MG63 (cell line): ENCODE measurements at regions not wholly inside any gene's neighbourhood (a gene's known extent, or its start where the extent isn't known, plus 50 kb on each side); places are given as distances from the start of the nearest gene placed in this dataset.

Experiments used
- DNase-seq: peaks from one replicate; pipeline ENCODE4 v3.0.0-alpha.2; 2020
- H3K27me3 ChIP-seq: fragments of 250-450 bp; sonication (Bioruptor Pico); 2 replicates; pipeline ENCODE4 v1.5.1; 2020; ENCODE audit warnings: mild to moderate bottlenecking, moderate library complexity
- H3K36me3 ChIP-seq: fragments of 250-450 bp; sonication (Bioruptor Pico); 2 replicates; pipeline ENCODE4 v1.5.1; 2020; ENCODE audit warnings: mild to moderate bottlenecking, moderate library complexity
- H3K4me3 ChIP-seq: fragments of 250-450 bp; sonication (Bioruptor Pico); 2 replicates; pipeline ENCODE4 v1.5.1; 2020; ENCODE audit warnings: mild to moderate bottlenecking, moderate library complexity
- H3K9me3 ChIP-seq: fragments of 250-450 bp; sonication (Bioruptor Pico); 2 replicates; pipeline ENCODE4 v1.5.1; 2020; ENCODE audit warnings: mild to moderate bottlenecking, moderate library complexity

DNA sequence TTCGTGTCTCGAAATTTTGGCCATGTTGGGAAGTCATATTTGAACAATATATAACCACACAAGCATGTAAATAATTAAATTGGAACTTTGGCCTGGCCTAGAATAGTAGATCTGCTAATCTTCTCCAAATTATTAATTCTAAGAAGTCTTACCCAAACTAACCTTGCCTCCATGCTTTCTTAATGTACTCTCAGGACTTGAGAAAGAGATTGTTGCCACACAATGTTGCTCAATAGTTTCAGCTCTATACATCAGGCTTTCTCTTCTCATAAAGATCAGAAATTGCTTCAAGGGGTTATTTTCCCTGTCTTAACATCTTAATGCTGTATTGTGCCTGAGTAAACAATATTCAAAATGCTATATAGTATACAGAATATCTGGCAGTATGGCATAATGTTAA, 202.7 kb upstream of the LRIG1 start:
- H3K27me3 ChIP-seq = no peaks in the 10 kb centered on the region
- H3K36me3 ChIP-seq = no peaks in the 10 kb centered on the region
- no peak for DNase-seq

DNA sequence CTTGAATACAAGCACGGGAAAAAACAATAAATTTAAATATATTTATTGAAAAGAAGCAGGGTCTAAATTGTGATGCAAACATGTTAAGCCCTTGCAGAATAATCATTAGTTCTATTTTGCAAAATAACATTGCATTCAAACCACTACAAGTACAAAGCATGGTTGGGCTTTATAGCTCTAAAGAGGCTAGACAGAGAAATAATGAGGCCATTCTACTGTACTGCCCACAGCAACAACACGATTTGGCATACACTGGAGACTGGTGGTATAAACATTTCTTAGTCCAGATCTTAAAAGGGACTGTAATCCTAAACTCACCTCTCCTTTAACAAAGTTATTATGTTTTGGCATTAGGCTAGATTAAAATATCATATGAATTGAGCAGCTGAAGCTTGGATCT, 204.3 kb upstream of the LRIG1 start:
- no peaks in the 10 kb centered on the region for H3K27me3 ChIP-seq
- no peak overlapping the region for H3K4me3 ChIP-seq
- no peaks in the 10 kb centered on the region for H3K9me3 ChIP-seq
- H3K36me3 ChIP-seq = no peaks in the 10 kb centered on the region
- no peak for DNase-seq

More for the DNA sequence above, 202.7 kb upstream of the LRIG1 start:
- no peak overlapping the region for H3K4me3 ChIP-seq
- no peaks in the 10 kb centered on the region for H3K9me3 ChIP-seq

DNA sequence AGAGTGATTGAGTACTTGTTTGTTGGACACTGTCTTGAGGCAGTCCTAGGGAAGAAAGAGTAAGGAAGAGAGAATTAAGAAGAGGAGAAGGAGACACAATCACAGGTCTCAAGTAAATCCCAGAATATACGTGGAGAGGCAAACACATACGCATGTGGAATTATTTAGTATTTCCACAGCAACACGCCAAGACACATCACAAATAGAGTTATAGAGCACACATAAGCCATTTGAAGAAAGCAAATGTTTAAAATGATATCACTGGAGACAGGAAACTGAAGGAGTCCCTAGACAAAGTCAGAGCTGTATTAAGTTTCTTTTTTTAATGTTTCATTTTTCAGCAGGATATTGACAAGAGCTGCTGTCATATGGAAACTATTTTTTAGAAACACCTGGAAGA, 206.1 kb upstream of the LRIG1 start:
- no peak for DNase-seq
- Histone ChIP-seq H3K27me3 (no peaks in the 10 kb centered on the region), H3K36me3 (no peaks in the 10 kb centered on the region), H3K9me3 (no peaks in the 10 kb centered on the region), H3K4me3 (no peak overlapping the region)

DNA sequence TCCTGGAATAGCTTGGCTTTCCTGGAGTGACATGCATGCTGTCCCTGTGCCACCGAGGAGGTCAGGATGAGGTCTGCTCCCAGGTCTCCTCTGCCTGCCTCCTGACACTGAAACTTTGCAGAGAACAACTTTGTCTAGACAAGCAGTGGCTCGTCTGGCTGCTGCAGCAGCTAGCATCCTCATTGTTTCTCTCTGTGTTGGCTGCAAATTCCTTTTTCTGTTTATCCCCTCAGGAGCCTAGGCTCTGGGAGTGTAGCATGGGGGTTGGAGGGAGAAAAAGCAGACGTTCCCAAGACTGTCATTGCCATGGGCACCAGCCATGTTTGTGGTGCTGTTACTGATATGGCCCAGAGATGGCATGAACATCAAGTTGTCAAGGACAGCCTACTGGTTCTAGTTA, 208.7 kb upstream of the LRIG1 start:
- DNase-seq = no peak

DNA sequence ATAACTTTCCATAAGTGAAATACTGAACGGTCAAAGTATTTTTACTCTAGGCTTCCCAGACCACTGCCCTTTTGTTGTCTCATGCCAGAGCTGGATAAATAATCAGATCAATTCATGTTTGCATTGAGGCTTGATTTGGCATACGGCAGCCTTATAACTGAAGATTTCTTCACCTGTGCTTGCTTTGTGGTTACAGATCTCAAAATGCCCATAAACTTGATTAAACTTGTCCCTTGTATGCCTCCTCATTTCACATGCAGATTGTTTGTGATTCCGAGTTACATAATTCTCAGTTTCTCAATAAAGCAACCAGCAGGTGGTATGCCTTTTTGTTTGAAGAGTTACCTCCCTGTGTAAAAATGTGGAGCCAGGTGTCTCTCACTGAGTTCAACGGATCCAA, 211.4 kb upstream of the LRIG1 start:
- no peaks in the 10 kb centered on the region for H3K36me3 ChIP-seq
- no peak for DNase-seq
- no peaks in the 10 kb centered on the region for H3K27me3 ChIP-seq
- no peaks in the 10 kb centered on the region for H3K9me3 ChIP-seq
- H3K4me3 ChIP-seq = no peak overlapping the region

More for the DNA sequence above, 208.7 kb upstream of the LRIG1 start:
- Histone ChIP-seq H3K27me3 (no peaks in the 10 kb centered on the region), H3K4me3 (no peak overlapping the region), H3K36me3 (no peaks in the 10 kb centered on the region), H3K9me3 (no peaks in the 10 kb centered on the region)

DNA sequence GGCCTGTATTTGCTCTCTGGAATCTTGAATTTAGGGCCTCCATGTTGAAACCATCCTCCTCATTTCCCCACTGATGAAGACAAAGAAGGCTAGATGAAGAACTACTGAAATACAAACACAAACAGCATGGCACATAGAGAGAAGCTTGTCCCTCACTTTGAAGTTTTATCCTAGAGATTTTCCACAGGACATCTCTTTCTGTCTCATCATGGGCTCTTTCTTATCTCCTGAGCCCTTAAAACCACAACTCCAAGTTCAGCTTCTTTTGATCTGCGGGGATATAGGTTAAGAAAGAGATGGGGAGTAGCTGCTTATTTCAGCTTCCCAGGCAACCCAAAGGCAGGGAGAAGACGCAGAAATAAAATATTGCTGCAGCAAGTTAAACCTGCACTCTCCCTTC, 213.1 kb upstream of the LRIG1 start:
- Histone ChIP-seq H3K36me3 (no peaks in the 10 kb centered on the region), H3K9me3 (no peaks in the 10 kb centered on the region), H3K27me3 (no peaks in the 10 kb centered on the region), H3K4me3 (no peak overlapping the region)
- DNase-seq = no peak

DNA sequence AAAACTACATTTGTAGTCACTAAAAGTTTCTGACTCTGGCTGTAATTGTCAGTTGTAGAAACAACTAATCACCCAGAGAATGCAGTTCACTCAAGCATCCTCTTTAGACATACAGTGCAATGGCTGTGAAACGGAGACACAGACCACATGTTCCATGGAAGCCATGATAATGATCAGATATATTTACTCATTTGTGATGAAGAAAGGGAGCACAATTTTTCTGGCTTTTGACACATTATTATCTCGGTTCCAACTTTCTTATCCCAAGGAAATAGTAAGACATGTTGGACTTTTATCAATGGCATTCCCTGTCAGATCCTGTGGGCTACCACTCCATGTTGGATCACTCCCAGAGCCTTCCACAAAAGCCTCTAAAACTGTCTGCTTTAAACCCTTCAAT, 215.0 kb upstream of the LRIG1 start:
- Histone ChIP-seq H3K9me3 (no peaks in the 10 kb centered on the region), H3K36me3 (no peaks in the 10 kb centered on the region), H3K27me3 (no peaks in the 10 kb centered on the region), H3K4me3 (no peak overlapping the region)
- no peak for DNase-seq

DNA sequence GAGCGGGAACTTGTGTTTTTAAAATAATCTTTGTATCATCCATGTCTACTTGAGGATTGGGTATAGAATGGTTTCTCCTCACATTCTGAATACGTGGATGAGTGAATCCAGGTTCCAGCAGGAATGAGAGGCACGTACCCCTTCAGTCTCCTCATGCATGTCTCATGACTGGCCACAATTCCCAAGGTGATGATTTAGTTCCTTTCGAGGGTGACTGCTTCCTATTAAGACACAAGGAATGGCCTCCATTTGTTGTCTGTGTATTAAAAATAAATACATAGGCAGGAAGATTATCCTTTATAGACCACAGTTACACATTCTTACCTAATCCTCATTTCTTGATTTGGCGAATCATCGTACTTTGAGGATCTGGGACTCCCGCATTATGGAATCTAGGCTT, 217.0 kb upstream of the LRIG1 start:
- no peak for DNase-seq
- H3K36me3 ChIP-seq = no peaks in the 10 kb centered on the region
- H3K4me3 ChIP-seq = no peak overlapping the region
- H3K9me3 ChIP-seq = no peaks in the 10 kb centered on the region
- no peaks in the 10 kb centered on the region for H3K27me3 ChIP-seq

DNA sequence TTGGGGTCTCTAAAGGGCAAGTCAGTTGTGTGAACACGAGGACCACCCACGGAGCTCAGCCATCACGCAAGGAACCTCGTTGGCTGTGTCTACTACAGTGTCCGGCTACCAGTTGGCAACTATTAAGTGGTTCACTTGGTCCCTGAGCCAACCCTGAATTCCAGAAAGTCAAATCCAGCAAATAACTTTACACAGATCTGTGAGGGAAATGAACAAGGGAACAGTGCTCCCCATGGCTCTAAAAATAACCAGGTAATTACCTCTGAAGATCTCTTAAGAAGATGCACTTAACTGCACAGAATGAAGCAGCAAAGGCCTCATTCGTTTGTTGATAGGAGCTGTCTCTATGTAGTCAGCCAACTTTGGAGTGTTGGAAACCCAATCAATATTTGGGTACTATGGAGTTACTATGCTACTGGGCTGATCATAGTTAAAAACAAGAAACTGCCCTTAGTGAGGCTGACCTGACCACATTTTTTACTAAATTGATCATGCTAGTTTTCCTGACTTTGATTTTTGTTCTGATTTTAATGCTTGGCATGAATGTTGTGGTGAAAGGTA, 219.1 kb upstream of the LRIG1 start:
- Histone ChIP-seq H3K9me3 (no peaks in the 10 kb centered on the region), H3K36me3 (no peaks in the 10 kb centered on the region), H3K4me3 (no peak overlapping the region), H3K27me3 (no peaks in the 10 kb centered on the region)
- DNase-seq = no peak

DNA sequence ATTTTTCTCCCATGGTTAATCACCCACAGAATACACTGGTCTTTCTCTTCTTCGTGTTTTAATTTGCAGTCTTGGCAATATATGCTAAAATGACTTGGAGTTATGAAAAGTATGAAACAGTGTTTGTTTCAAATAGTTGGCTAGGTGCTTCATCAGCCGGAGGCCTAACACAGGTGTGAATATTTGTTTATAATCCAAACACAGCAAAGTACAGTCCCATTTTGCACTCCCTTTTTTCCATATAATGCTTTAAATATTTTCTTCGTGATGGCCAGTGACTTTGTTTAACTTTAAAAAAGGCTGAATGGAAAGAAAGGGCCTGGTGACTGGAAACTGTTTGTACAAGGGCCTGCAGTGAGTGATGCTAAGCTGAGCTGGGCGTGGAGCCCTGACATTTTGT, 219.7 kb upstream of the LRIG1 start:
- Histone ChIP-seq H3K27me3 (no peaks in the 10 kb centered on the region), H3K4me3 (no peak overlapping the region), H3K36me3 (no peaks in the 10 kb centered on the region), H3K9me3 (no peaks in the 10 kb centered on the region)
- no peak for DNase-seq

DNA sequence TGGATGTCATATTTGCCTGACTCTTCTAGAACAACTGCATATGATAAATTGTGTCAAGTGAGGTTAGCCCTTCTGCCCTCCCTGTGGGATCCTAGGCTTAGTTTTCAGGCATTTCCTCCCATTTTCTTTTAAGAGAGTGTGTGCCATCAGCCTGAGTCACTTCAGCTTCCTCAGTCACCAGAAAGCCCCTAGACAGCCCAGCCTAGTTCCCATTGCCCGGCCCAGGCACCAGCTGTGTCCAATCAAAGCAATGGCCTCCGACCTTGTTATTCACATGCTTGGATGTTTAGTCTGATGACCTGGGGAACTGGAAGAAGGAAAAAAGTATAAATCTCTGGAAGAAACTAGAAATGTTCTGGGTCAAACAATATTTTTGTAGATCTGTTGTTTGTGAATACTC, 221.9 kb upstream of the LRIG1 start:
- Histone ChIP-seq H3K27me3 (no peaks in the 10 kb centered on the region), H3K36me3 (no peaks in the 10 kb centered on the region), H3K9me3 (no peaks in the 10 kb centered on the region), H3K4me3 (no peak overlapping the region)
- DNase-seq = peak; percentile 60

DNA sequence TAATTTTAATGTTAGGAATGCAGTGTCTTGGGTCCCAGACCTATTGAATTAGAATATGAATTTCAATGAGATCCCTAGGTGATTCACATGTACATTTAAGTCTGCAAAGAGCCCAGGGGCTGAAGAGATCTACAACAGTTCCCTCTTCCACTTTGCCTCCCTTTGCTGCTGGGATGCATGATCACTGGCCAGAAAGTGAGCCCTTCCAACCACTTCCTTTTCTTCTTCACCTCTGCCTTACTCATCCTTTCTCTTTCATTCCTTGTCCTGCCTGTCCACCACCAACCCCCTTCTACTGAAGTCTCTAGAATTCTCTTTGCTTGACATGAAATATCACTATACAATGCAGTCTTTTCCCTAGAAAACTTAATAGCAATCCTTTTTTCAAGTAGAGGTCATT, 222.4 kb upstream of the LRIG1 start:
- H3K4me3 ChIP-seq = no peak overlapping the region
- no peak for DNase-seq
- no peaks in the 10 kb centered on the region for H3K36me3 ChIP-seq
- no peaks in the 10 kb centered on the region for H3K9me3 ChIP-seq
- H3K27me3 ChIP-seq = no peaks in the 10 kb centered on the region

DNA sequence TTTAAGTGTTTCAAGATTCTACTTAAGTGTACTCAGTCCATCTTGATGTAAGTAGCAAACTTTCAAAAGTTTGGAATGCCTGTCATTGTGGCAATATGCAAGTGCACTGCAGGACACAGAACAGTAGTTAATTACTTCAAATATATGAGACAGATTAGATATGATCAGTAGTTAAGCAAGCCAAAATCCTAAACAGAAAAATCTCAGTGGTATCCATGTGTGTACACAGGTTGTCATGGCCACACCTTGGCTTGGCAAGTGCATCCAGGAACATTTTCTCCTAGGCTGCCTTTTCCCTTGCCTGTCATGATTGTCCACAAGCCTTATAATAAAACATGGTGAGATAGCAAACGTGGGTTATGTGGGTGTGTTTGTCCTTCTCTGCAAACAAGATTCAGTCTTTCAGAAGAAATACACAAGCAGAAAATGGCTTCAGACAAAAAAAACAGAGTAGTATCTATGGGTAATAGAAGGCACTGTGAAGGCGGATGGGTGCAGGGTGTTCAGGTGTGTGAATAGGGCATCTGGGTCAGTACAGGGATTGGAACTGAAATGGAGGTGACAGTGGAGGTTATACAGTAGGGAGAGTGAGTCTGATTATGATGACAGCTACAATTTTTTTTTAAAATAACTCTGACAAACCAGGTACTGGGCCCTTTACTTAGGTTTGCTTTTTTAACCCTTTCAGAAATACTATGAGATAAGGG, 229.0 kb upstream of the LRIG1 start:
- no peak for DNase-seq
- no peak overlapping the region for H3K4me3 ChIP-seq
- H3K27me3 ChIP-seq = no peaks in the 10 kb centered on the region
- no peaks in the 10 kb centered on the region for H3K9me3 ChIP-seq
- H3K36me3 ChIP-seq = no peaks in the 10 kb centered on the region

DNA sequence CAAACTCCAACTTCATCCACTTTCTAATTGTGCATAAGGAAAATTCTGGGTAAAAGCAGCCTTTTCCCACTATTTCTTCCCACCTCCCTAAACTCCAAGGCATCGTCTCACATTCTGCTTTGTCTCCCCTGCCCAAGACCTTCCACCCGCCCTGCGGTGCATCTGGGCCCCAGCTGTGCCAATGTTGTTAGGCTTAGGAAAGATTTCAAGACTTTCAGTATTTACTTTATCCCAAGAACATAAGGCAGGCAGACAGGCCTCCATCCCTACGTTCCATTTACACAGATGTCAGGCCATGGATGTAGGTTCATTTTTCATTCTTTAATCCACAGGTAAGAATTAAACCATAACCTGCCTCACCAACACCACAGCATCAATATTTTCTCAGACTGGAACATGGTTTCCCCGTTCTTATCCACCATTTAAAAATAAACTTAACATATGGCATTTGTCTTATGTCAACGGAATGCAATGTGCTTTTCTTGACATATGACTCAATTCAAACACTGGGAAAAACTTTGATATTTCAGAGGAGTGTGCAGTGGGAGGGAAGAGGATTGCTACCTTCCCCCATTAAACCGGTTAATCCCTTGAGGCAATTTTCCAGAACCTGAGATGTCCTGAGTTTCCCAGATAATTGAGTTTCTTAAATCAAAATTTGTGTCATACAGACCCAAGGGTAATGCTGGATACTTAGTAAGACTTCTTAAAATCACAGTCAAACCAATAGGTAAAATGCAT, 238.0 kb upstream of the LRIG1 start:
- no peaks in the 10 kb centered on the region for H3K36me3 ChIP-seq
- DNase-seq = no peak
- no peaks in the 10 kb centered on the region for H3K9me3 ChIP-seq
- no peak overlapping the region for H3K4me3 ChIP-seq
- no peaks in the 10 kb centered on the region for H3K27me3 ChIP-seq

DNA sequence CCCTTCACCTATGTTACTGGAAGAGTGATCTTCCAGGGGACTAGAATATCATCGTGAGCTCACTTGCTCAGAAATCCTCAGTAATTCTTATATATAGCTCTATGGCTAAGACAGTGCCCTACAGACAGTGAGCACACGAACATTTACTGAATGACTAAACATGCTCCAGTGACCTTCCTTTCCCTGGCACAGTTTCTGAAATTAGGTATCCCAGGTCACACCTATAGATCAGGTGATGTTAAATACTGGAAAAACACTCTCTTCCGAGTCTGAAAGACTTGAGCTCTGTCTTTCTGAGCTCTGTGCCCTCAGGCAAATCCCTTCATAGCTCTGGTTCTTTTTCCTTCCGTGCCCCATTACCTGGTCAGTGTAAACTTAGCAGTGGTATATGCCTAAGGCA, 239.4 kb upstream of the LRIG1 start:
- no peaks in the 10 kb centered on the region for H3K36me3 ChIP-seq
- H3K27me3 ChIP-seq = no peaks in the 10 kb centered on the region
- no peaks in the 10 kb centered on the region for H3K9me3 ChIP-seq

DNA sequence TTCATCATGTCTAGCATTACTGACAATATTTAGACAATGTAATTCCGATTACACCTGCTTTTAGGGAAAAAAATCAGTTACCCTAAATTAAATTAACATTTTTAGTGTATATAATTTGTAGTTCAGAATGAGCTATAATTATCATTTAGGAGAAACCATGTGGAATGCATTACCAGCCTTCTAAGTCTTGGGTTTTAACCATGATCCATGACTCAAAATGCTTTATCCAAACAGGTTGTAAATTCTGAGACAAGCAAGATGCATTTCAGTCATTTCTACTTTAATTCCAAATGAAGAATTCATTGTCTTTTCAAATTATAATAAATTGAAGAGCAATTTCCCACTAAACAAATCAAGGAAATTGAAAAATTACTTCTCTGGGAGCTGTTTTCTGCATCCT, 243.7 kb upstream of the LRIG1 start:
- Histone ChIP-seq H3K9me3 (no peaks in the 10 kb centered on the region), H3K36me3 (no peaks in the 10 kb centered on the region), H3K4me3 (no peak overlapping the region), H3K27me3 (no peaks in the 10 kb centered on the region)
- DNase-seq = no peak

More for the DNA sequence above, 239.4 kb upstream of the LRIG1 start:
- no peak overlapping the region for H3K4me3 ChIP-seq
- DNase-seq = no peak

DNA sequence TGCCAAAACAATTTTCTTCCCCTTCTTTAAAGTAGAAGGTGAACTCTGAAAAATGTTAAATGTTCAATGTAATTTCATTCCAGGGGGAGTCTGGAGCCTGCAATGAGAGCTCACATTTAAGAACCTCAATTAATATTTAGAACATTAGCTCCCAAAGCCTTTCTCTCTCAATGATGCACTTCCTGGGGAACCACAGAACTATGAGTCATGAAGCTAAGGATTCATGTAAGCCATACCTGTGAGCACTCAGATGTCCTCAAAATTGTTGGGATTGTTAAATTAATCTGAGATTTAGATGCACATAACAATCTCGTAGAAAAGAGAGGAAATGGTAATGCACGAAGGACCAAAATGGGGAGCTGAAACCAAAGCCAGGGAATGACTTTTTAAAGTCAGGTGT, 244.2 kb upstream of the LRIG1 start:
- Histone ChIP-seq H3K9me3 (no peaks in the 10 kb centered on the region), H3K27me3 (no peaks in the 10 kb centered on the region), H3K4me3 (no peak overlapping the region), H3K36me3 (no peaks in the 10 kb centered on the region)
- DNase-seq = no peak

DNA sequence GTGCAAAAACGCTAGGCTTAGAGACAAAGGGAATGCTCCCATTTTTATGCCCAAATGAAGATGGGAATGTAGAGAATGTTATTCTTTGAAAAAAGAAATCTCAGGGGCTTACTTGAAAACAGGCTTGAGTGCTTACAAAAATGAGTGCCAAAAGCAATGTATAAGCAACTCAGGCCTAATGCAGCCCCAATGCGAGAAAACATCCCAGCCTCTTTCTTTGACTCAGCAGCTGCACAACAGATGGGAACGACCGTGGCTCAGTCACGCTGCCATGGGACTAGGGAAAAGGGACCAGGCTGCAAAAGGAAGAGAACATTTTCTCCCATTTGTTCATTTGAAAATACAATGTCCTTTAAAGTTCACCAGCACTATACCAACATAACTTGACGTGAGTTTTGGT, 246.4 kb upstream of the LRIG1 start:
- H3K4me3 ChIP-seq = no peak overlapping the region
- no peaks in the 10 kb centered on the region for H3K9me3 ChIP-seq
- H3K36me3 ChIP-seq = no peaks in the 10 kb centered on the region
- H3K27me3 ChIP-seq = no peaks in the 10 kb centered on the region
- no peak for DNase-seq
